ENCODE measurements at regions not wholly inside any gene's neighbourhood (a gene's known extent, or its start where the extent isn't known, plus 50 kb on each side); places are given as distances from the start of the nearest gene placed in this dataset.

GRCh38 chr11:108994887-108995286, 330.0 kb downstream of the DDX10 start:
- no peak for DNase-seq
- intact Hi-C loops (cut with DNase I): no loop called here

DNA sequence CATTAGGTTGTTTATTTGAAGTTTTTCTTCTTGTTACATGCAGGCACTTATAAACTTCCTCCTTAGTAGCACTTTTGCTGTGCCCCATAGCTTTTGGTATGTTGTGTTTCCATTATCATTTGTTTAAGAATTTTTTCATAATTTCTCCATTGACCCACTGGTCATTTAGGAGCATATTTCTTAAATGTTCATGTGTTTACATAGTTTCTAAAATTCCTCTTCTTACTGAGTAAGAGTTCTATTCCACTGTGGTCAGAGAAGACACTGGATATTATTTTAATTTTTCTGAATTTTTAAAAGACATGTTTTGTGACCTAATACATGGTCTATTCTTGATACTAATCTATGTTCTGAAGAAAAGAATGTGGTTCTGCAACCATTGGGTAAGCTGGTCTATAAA, 333.0 kb downstream of the DDX10 start:
- intact Hi-C loops (cut with DNase I): no loop called here
- DNase-seq: no peak

DNA sequence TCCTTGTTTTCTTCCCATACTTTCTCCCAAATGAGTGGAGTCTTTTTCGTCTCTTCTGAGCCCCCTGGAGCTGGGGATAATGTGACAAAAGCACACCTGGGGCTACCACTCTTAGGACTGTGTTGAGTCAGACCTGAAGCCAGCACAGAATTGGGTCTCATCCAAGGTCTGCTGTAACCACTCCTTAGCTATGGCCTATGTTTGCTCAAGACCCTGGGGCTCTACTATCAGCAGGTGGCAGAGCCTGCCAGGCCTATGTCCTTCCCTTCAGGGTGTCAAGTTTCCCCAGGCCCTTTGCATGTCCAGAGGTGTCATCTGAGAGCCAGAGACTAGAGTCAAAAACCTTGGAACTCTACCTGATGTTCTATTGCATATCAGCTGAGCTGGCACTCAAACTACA, 335.7 kb downstream of the DDX10 start:
- intact Hi-C loops (cut with DNase I): no loop called here
- DNase-seq: no peak

- no peak for DNase-seq
- intact Hi-C loops (cut with DNase I): no loop called here
Observed at GRCh38 chr11:109001585-109001984, 336.7 kb downstream of the DDX10 start.

DNA sequence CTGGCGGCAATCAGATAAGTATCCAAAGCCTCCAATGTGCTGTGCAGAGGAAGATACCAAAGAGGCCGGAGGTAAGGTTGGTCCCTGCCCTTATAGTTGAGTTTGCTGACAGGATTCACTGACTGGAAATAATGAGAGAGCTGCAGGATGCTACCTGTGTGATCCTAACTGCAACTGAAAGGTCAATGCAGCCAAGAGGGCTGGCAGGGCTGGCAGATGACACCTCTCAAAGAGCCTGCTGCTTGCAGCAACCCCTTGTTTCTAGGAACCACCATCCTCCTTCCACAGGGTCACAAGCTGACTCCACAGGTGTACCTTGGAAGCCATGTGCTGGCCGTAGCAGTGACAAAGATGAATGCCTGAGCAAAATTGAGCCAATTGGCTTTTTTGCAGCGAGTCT, 348.1 kb downstream of the DDX10 start:
- intact Hi-C loops (cut with DNase I): no loop called here
- DNase-seq: no peak

GRCh38 chr11:109015283-109015682, 350.4 kb downstream of the DDX10 start:
- intact Hi-C loops (cut with DNase I): no loop called here
- DNase-seq: no peak

- intact Hi-C loops (cut with DNase I): no loop called here
- DNase-seq: no peak
Observed at GRCh38 chr11:109016724-109017123, 351.9 kb downstream of the DDX10 start.

DNA sequence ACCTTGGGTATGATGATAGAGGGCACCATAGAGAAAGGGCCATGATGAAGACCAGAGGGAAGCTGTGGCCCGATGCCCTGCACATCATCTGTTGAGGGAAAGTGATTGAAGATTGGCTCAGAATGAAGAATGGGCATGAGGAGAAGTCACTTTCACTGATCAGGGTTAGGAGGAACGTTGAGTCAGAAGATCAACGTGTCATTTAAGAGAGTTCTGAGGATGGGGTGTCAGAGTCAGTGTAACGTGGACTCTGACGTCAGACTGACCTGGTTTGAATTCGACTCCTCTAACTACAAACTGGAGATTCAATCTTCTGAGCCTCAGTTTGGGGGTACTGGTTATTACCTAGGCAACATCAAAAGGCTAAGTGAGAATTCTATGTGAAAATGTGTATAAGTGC, 352.6 kb downstream of the DDX10 start:
- intact Hi-C loops (cut with DNase I): no loop called here
- DNase-seq: no peak

DNA sequence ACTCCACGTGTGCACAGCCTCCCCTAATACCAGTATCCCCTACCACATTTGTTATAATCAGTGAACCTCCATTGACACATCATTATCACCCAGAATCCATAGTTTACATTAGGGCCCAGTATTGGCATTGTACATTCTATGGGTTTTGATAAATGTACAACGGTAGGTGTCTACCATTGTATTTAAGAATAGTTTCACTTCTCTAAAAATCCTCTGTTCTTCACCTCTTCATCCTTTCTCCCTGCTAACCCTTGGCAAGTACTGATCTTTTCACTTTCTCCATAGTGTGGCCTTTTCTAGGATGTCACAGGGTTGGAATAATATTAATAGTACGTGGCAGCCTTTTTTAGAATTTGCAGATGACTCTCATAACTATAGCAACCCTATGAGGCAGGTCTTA, 353.8 kb downstream of the DDX10 start:
- no peak for DNase-seq
- intact Hi-C loops (cut with DNase I): no loop called here

GRCh38 chr11:109019342-109019936, 354.6 kb downstream of the DDX10 start:
- DNase-seq: peak in 5 of 10 donors; percentile 35 to 89 (median 81)
- intact Hi-C loops (cut with DNase I): no loop called here

- intact Hi-C loops (cut with DNase I): no loop called here
- DNase-seq: no peak
Observed at GRCh38 chr11:109023036-109023435, 358.2 kb downstream of the DDX10 start.

GRCh38 chr11:109026891-109027489, 362.1 kb downstream of the DDX10 start:
- DNase-seq: no peak
- intact Hi-C loops (cut with DNase I): no loop called here

GRCh38 chr11:109027851-109028250, 363.0 kb downstream of the DDX10 start:
- no peak for DNase-seq

DNA sequence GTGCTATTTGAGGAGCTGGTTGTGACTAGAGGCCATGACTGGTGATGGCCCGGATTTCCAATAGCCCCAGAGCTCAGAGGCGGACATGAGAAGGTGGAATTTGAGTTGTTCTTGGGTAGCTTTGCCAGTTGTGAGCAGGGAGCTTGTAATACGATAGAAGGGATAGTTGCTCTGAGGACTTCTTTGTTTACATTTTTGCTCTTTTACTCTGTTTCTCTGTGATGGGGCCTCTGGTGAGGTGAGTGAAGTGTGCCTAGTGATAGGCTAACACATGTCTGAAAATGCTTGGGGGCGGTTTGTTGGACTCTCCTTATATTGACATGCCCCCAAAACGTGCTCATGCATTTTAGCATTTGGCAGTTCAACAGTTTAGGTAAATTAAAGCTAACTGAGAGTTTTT, 365.1 kb downstream of the DDX10 start:
- intact Hi-C loops (cut with DNase I): no loop called here
- no peak for DNase-seq

More at GRCh38 chr11:109027851-109028250, 363.0 kb downstream of the DDX10 start:
- intact Hi-C loops (cut with DNase I): no loop called here

- intact Hi-C loops (cut with DNase I): no loop called here
Observed at GRCh38 chr11:109033627-109034338, 368.9 kb downstream of the DDX10 start.

GRCh38 chr11:109034339-109034696, 369.4 kb downstream of the DDX10 start:
- intact Hi-C loops (cut with DNase I): no loop called here
- DNase-seq: no peak

More at GRCh38 chr11:109033627-109034338, 368.9 kb downstream of the DDX10 start:
- no peak for DNase-seq

DNA sequence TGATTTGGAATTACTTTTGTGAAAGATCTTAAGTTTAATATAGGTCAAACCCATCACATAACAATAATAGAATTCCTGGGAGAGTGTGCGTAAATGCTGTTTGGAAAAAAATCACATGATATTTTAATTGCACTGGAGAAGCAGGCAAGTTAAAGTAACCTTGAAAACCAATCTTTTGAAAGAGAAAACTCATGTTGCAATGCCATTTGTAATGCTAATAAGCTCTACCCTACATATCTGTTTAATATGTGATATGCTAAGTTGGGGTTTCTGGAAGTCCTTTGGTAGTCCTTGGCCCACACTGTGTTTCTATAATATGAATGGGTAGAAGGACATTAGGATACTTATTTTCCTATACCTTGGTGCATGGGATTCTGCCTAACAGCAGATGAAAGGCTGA, 370.4 kb downstream of the DDX10 start:
- no peak for DNase-seq
- intact Hi-C loops (cut with DNase I): no loop called here

DNA sequence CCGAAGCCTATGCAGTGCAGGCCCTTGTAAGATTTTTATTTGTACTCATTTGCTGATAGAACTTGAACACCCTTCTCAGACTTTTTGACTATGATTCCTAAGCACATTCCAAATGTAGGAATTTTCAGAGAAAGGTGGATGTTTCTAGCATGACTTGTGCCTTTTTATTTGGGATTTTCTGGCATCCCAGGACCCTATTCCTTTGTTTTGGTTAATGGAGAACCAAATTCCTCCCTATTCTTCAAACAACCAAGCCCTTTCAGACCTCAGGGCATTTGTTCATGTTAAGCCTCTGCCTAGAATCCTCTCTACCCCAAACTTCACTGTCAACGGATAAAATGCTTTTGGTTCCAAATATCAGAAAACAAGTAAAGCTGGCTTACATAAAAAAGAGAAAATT, 371.1 kb downstream of the DDX10 start:
- intact Hi-C loops (cut with DNase I): no loop called here
- no peak for DNase-seq

GRCh38 chr11:109037856-109038780, 373.2 kb downstream of the DDX10 start:
- intact Hi-C loops (cut with DNase I): no loop called here
- peak in 8 of 10 donors; percentile 11 to 88 (median 29) for DNase-seq

GRCh38 chr11:109039611-109040010, 374.7 kb downstream of the DDX10 start:
- no peak for DNase-seq
- intact Hi-C loops (cut with DNase I): no loop called here

DNA sequence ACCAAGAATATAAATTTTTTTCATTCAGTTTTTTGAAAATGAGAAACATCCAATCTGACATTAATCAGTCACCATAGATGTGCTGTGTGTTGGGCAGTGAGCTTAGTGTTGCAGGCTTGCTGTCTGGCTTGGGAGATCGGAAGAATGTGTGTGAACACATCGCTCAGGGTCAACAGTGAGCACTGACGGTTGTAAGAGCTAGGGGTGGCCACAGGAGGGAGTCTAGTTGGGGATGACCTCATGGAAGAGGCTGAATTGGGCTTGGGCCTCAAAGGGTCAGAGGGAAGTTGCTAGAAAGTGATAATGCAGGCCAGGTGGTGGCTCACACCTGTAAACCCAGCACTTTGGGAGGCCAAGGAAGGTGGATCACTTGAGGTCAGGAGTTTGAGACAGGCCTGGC, 375.4 kb downstream of the DDX10 start:
- intact Hi-C loops (cut with DNase I): no loop called here
- DNase-seq: no peak

All from posterior cingulate gyrus (tissue), 11 donors.